ENCODE measurements at regions not wholly inside any gene's neighbourhood (a gene's known extent, or its start where the extent isn't known, plus 50 kb on each side); places are given as distances from the start of the nearest gene placed in this dataset.

- TF ChIP-seq CTCF (IDR thresholded peaks at IDR 0.05) (no peak), POLR2A (IDR thresholded peaks at IDR 0.05) (no peak)
These were observed 446.2 kb downstream of the FAT4 start for GRCh38 chr4:125760956-125761355.

Measured in lower leg skin (tissue), 3 donors.